ENCODE measurements at regions not wholly inside any gene's neighbourhood (a gene's known extent, or its start where the extent isn't known, plus 50 kb on each side); places are given as distances from the start of the nearest gene placed in this dataset.
"Not testable (repeated sequence)": the region's sequence is repeated elsewhere in the genome, so short reads cannot be mapped to it uniquely, and the experiment has no call there.

DNA sequence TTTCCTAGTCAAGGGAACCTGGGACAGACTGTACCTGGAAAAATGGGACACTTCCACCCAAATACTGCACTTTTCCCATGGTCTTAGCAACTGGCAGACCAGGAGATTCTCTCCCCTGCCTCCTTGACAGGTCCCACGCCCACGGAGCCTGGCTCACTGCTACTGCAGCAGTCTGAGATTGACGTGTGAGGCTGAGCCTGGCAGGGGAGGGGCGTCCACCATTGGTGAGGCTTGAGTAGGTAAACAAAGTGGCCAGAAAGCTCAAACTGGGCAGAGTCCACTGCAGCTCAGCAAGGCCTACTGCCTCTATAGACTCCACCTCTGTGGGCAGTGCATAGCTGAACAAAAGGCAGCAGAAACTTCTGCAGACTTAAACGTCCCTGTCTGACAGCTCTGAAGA, 301.4 kb downstream of the SLITRK2 start:
- TF ChIP-seq CHD2 (IDR thresholded peaks at IDR 0.05; ENCODE audit: low read length, partially characterized antibody); CTCF (IDR thresholded peaks at IDR 0.05); JUNB (IDR thresholded peaks at IDR 0.05): not testable (repeated sequence)

Measured in A549 (cell line).